Kidney epithelial cell (primary cell): ENCODE measurements at regions not wholly inside any gene's neighbourhood (a gene's known extent, or its start where the extent isn't known, plus 50 kb on each side); places are given as distances from the start of the nearest gene placed in this dataset.

ENCODE experiments used
- DNase-seq: peaks from one replicate; pipeline ENCODE4 v3.0.0-alpha.2; 2010; ENCODE audit warnings: low read depth
- H3K27me3 ChIP-seq: 2 replicates; pipeline ENCODE4 v1.6.0; 2011; ENCODE audit warnings: low read length; ENCODE audit not compliant: control insufficient read depth, insufficient read depth
- H3K36me3 ChIP-seq: 2 replicates; pipeline ENCODE4 v1.5.1; 2011; ENCODE audit warnings: low read length; ENCODE audit not compliant: control insufficient read depth, insufficient read depth
- H3K4me3 ChIP-seq: 2 replicates; pipeline ENCODE4 v1.5.1; 2011; ENCODE audit warnings: low read depth, mild to moderate bottlenecking, control low read depth, low read length
- CTCF ChIP-seq: IDR thresholded peaks from 2 replicates; pipeline ENCODE4 v1.5.1; 2011; ENCODE audit warnings: mild to moderate bottlenecking, moderate library complexity, low read length, control low read depth, inconsistent platforms; ENCODE audit not compliant: insufficient read depth, poor library complexity, severe bottlenecking

GRCh38 chr20:55685425-55685824, 319.9 kb downstream of the CBLN4 start:
- no peak overlapping the region for H3K4me3 ChIP-seq
- H3K36me3 ChIP-seq = no peaks in the 10 kb centered on the region
- no peaks in the 10 kb centered on the region for H3K27me3 ChIP-seq
- no peak for TF ChIP-seq CTCF
- DNase-seq = no peak

GRCh38 chr20:55684578-55684977, 320.7 kb downstream of the CBLN4 start:
- DNase-seq = no peak

GRCh38 chr20:55678970-55679667, 326.2 kb downstream of the CBLN4 start:
- DNase-seq = no peak
- no peak for TF ChIP-seq CTCF
- Histone ChIP-seq H3K27me3 (no peaks in the 10 kb centered on the region), H3K4me3 (no peak overlapping the region), H3K36me3 (no peaks in the 10 kb centered on the region)

More at GRCh38 chr20:55684578-55684977, 320.7 kb downstream of the CBLN4 start:
- no peaks in the 10 kb centered on the region for H3K27me3 ChIP-seq
- H3K36me3 ChIP-seq = no peaks in the 10 kb centered on the region
- H3K4me3 ChIP-seq = no peak overlapping the region
- no peak for TF ChIP-seq CTCF

DNA sequence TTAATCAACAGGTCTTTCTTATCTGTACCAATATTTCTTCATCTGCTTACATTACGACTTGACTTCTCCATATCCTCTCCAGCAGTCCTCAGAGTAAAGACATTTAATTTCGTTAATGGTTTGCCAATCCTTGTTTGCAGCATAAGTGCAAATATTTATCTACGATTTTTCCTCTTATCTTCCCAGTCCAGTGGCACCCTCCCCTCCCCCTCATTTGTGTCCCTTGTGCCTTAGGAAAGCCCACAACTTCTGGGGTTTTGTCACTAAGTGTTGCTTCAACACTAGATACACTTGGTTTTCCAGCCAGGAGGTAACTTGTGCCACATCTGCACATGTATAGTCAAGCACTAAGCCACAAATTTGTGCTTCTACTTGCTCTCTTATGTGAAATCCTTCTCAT, 327.2 kb downstream of the CBLN4 start:
- Histone ChIP-seq H3K4me3 (no peak overlapping the region), H3K27me3 (no peaks in the 10 kb centered on the region), H3K36me3 (no peaks in the 10 kb centered on the region)
- DNase-seq = no peak
- no peak for TF ChIP-seq CTCF

- H3K4me3 ChIP-seq = no peak overlapping the region
- no peak for DNase-seq
- H3K27me3 ChIP-seq = no peaks in the 10 kb centered on the region
- H3K36me3 ChIP-seq = no peaks in the 10 kb centered on the region
- TF ChIP-seq CTCF = no peak
Observed at GRCh38 chr20:55677011-55677410, 328.3 kb downstream of the CBLN4 start.

- Histone ChIP-seq H3K36me3 (no peaks in the 10 kb centered on the region), H3K4me3 (no peak overlapping the region)
- no peak for TF ChIP-seq CTCF
Observed at GRCh38 chr20:55676097-55676496, 329.2 kb downstream of the CBLN4 start.

More at GRCh38 chr20:55676097-55676496, 329.2 kb downstream of the CBLN4 start:
- H3K27me3 ChIP-seq = no peaks in the 10 kb centered on the region
- no peak for DNase-seq
